Stimulated activated effector memory CD8-positive, alpha-beta T cell treated with anti-CD3 and anti-CD28 coated beads, Interleukin-12 subunit alpha, Interleukin-12 subunit beta, amount 100 ng/mL, for 72 hours (primary cell): ENCODE measurements at regions not wholly inside any gene's neighbourhood (a gene's known extent, or its start where the extent isn't known, plus 50 kb on each side); places are given as distances from the start of the nearest gene placed in this dataset.
"Not testable (repeated sequence)": the region's sequence is repeated elsewhere in the genome, so short reads cannot be mapped to it uniquely, and the experiment has no call there.

Experiments used
- ATAC-seq: fragments of 150-1000 bp; cut with Tn5 transposase; 2 replicates; pipeline ENCODE4 v1.10.0; 2021
- DNase-seq, 2 donors: peaks; one replicate each; pipeline ENCODE4 v3.0.0; 2021 to 2022; ENCODE audit warnings: low spot score in 2 of 2
- H3K27ac Mint-ChIP-seq: one replicate; pipeline ENCODE4 v1.8.0; 2022; ENCODE audit warnings: mild to moderate bottlenecking, mixed read lengths
- H3K36me3 Mint-ChIP-seq: one replicate; pipeline ENCODE4 v1.8.0; 2022; ENCODE audit warnings: mild to moderate bottlenecking, mixed read lengths
- H3K4me1 Mint-ChIP-seq: one replicate; pipeline ENCODE4 v1.8.0; 2022; ENCODE audit warnings: mixed read lengths
- H3K4me3 Mint-ChIP-seq: one replicate; pipeline ENCODE4 v1.8.0; 2022; ENCODE audit warnings: mild to moderate bottlenecking, mixed read lengths
- H3K9me3 Mint-ChIP-seq: one replicate; pipeline ENCODE4 v1.8.0; 2022; ENCODE audit warnings: mixed read lengths

GRCh38 chr4:124854968-124855367 is 142.4 kb upstream of the ANKRD50 start:
- ATAC-seq (no peak), DNase-seq (no peak)
- H3K4me3 Mint-ChIP-seq: no peak overlapping the region
- H3K27ac Mint-ChIP-seq: no peak overlapping the region
- no peaks in the 10 kb centered on the region for H3K4me1 Mint-ChIP-seq
- H3K9me3 Mint-ChIP-seq: peaks cover 11% of the 10 kb centered on the region
- H3K36me3 Mint-ChIP-seq: no peaks in the 10 kb centered on the region

- ATAC-seq (no peak), DNase-seq (no peak)
- Mint-ChIP-seq H3K27ac (no peak overlapping the region), H3K9me3 (peaks cover 11% of the 10 kb centered on the region), H3K36me3 (no peaks in the 10 kb centered on the region), H3K4me3 (no peak overlapping the region), H3K4me1 (no peaks in the 10 kb centered on the region)
Observed at GRCh38 chr4:124851741-124852140, 139.2 kb upstream of the ANKRD50 start.

GRCh38 chr4:124846306-124846705 is 133.8 kb upstream of the ANKRD50 start:
- H3K36me3 Mint-ChIP-seq: no peaks in the 10 kb centered on the region
- H3K4me1 Mint-ChIP-seq: no peaks in the 10 kb centered on the region
- ATAC-seq: no peak
- H3K27ac Mint-ChIP-seq: no peak overlapping the region
- H3K9me3 Mint-ChIP-seq: peaks cover 9% of the 10 kb centered on the region
- H3K4me3 Mint-ChIP-seq: no peak overlapping the region
- no peak for DNase-seq

GRCh38 chr4:124839786-124840390 is 127.4 kb upstream of the ANKRD50 start:
- peaks cover 20% of the 10 kb centered on the region for H3K9me3 Mint-ChIP-seq
- no peaks in the 10 kb centered on the region for H3K4me1 Mint-ChIP-seq
- no peak overlapping the region for H3K27ac Mint-ChIP-seq
- no peak overlapping the region for H3K4me3 Mint-ChIP-seq
- H3K36me3 Mint-ChIP-seq: no peaks in the 10 kb centered on the region
- DNase-seq (no peak), ATAC-seq (no peak)

- no peak for DNase-seq
- Mint-ChIP-seq H3K36me3 (no peaks in the 10 kb centered on the region), H3K4me1 (no peaks in the 10 kb centered on the region), H3K4me3 (no peak overlapping the region), H3K27ac (no peak overlapping the region), H3K9me3 (peaks cover 10% of the 10 kb centered on the region)
- no peak for ATAC-seq
Observed at GRCh38 chr4:124833831-124834505, 121.4 kb upstream of the ANKRD50 start.

GRCh38 chr4:124828382-124828781 is 115.8 kb upstream of the ANKRD50 start:
- Mint-ChIP-seq H3K4me1 (no peaks in the 10 kb centered on the region), H3K36me3 (no peaks in the 10 kb centered on the region), H3K27ac (no peak overlapping the region), H3K4me3 (no peak overlapping the region), H3K9me3 (peaks cover 7% of the 10 kb centered on the region)
- no peak for DNase-seq
- no peak for ATAC-seq

- Mint-ChIP-seq H3K9me3 (peaks cover 2% of the 10 kb centered on the region), H3K4me3 (no peak overlapping the region), H3K27ac (no peak overlapping the region), H3K36me3 (no peaks in the 10 kb centered on the region), H3K4me1 (no peaks in the 10 kb centered on the region)
- ATAC-seq: no peak
- no peak for DNase-seq
Observed at GRCh38 chr4:124817531-124817930, 105.0 kb upstream of the ANKRD50 start.

- not testable (repeated sequence) for H3K27ac Mint-ChIP-seq, DNase-seq, H3K4me3 Mint-ChIP-seq, H3K36me3 Mint-ChIP-seq, H3K9me3 Mint-ChIP-seq, ATAC-seq, H3K4me1 Mint-ChIP-seq
Observed at GRCh38 chr4:124812203-124812602, 99.7 kb upstream of the ANKRD50 start.

- Mint-ChIP-seq H3K27ac (no peak overlapping the region), H3K4me1 (no peaks in the 10 kb centered on the region), H3K9me3 (peaks cover 9% of the 10 kb centered on the region), H3K4me3 (no peak overlapping the region), H3K36me3 (no peaks in the 10 kb centered on the region)
- DNase-seq (no peak), ATAC-seq (no peak)
Observed at GRCh38 chr4:124810827-124811226, 98.3 kb upstream of the ANKRD50 start.

- DNase-seq (no peak), ATAC-seq (no peak)
- Mint-ChIP-seq H3K9me3 (peaks cover 9% of the 10 kb centered on the region), H3K27ac (no peak overlapping the region), H3K4me1 (no peaks in the 10 kb centered on the region), H3K36me3 (no peaks in the 10 kb centered on the region), H3K4me3 (no peak overlapping the region)
Observed at GRCh38 chr4:124807421-124807820, 94.9 kb upstream of the ANKRD50 start.

GRCh38 chr4:124806403-124806802 is 93.9 kb upstream of the ANKRD50 start:
- Mint-ChIP-seq H3K9me3 (peaks cover 1% of the 10 kb centered on the region), H3K4me3 (no peak overlapping the region), H3K36me3 (no peaks in the 10 kb centered on the region), H3K27ac (no peak overlapping the region), H3K4me1 (no peaks in the 10 kb centered on the region)
- peak; percentile 34 for ATAC-seq
- DNase-seq: no peak

- no peak overlapping the region for H3K4me3 Mint-ChIP-seq
- H3K27ac Mint-ChIP-seq: no peak overlapping the region
- H3K36me3 Mint-ChIP-seq: no peaks in the 10 kb centered on the region
- no peaks in the 10 kb centered on the region for H3K4me1 Mint-ChIP-seq
- no peak for DNase-seq
- peaks cover 4% of the 10 kb centered on the region for H3K9me3 Mint-ChIP-seq
- ATAC-seq: peak; percentile 55
Observed at GRCh38 chr4:124804584-124804983, 92.1 kb upstream of the ANKRD50 start.

- no peaks in the 10 kb centered on the region for H3K4me1 Mint-ChIP-seq
- H3K4me3 Mint-ChIP-seq: no peak overlapping the region
- H3K36me3 Mint-ChIP-seq: no peaks in the 10 kb centered on the region
- no peak overlapping the region for H3K27ac Mint-ChIP-seq
- ATAC-seq: no peak
- no peak for DNase-seq
- H3K9me3 Mint-ChIP-seq: peaks cover 4% of the 10 kb centered on the region
Observed at GRCh38 chr4:124804041-124804440, 91.5 kb upstream of the ANKRD50 start.

- H3K4me3 Mint-ChIP-seq: no peak overlapping the region
- no peaks in the 10 kb centered on the region for H3K36me3 Mint-ChIP-seq
- no peak overlapping the region for H3K27ac Mint-ChIP-seq
- H3K4me1 Mint-ChIP-seq: no peaks in the 10 kb centered on the region
- peaks cover 4% of the 10 kb centered on the region for H3K9me3 Mint-ChIP-seq
- ATAC-seq (peak; percentile 63), DNase-seq (no peak)
Observed at GRCh38 chr4:124803641-124804040, 91.1 kb upstream of the ANKRD50 start.

GRCh38 chr4:124803026-124803425 is 90.5 kb upstream of the ANKRD50 start:
- Mint-ChIP-seq H3K27ac (no peak overlapping the region), H3K9me3 (peaks cover 4% of the 10 kb centered on the region), H3K36me3 (no peaks in the 10 kb centered on the region), H3K4me3 (no peak overlapping the region), H3K4me1 (no peaks in the 10 kb centered on the region)
- DNase-seq (no peak), ATAC-seq (no peak)

GRCh38 chr4:124797223-124797622 is 84.7 kb upstream of the ANKRD50 start:
- H3K4me1 Mint-ChIP-seq: no peaks in the 10 kb centered on the region
- H3K4me3 Mint-ChIP-seq: no peak overlapping the region
- no peak for ATAC-seq
- no peak for DNase-seq
- no peaks in the 10 kb centered on the region for H3K36me3 Mint-ChIP-seq
- H3K9me3 Mint-ChIP-seq: peaks cover 8% of the 10 kb centered on the region
- no peak overlapping the region for H3K27ac Mint-ChIP-seq
